ENCODE measurements at regions not wholly inside any gene's neighbourhood (a gene's known extent, or its start where the extent isn't known, plus 50 kb on each side); places are given as distances from the start of the nearest gene placed in this dataset.
"Not testable (repeated sequence)": the region's sequence is repeated elsewhere in the genome, so short reads cannot be mapped to it uniquely, and the experiment has no call there.

- no peak for DNase-seq
Observed at GRCh38 chr17:33910200-33910857, 344.8 kb upstream of the CCL2 start.

GRCh38 chr17:33914125-33914524 lies 341.0 kb upstream of the CCL2 start:
- no peak for DNase-seq

GRCh38 chr17:33922971-33923370 lies 332.1 kb upstream of the CCL2 start:
- no peak for DNase-seq

GRCh38 chr17:33924104-33924503 lies 331.0 kb upstream of the CCL2 start:
- no peak for DNase-seq

- DNase-seq, result no peak
Observed at GRCh38 chr17:33925649-33926048, 329.4 kb upstream of the CCL2 start.

GRCh38 chr17:33927732-33928133 lies 327.4 kb upstream of the CCL2 start:
- DNase-seq, result no peak

- no peak for DNase-seq
Observed at GRCh38 chr17:33929181-33929724, 325.8 kb upstream of the CCL2 start.

- DNase-seq, result not testable (repeated sequence)
Observed at GRCh38 chr17:33931148-33931814, 323.8 kb upstream of the CCL2 start.

GRCh38 chr17:33932996-33933395 lies 322.1 kb upstream of the CCL2 start:
- DNase-seq, result no peak

GRCh38 chr17:33933576-33933975 lies 321.5 kb upstream of the CCL2 start:
- no peak for DNase-seq

- no peak for DNase-seq
Observed at GRCh38 chr17:33934696-33935095, 320.4 kb upstream of the CCL2 start.

GRCh38 chr17:33935822-33936221 lies 319.3 kb upstream of the CCL2 start:
- DNase-seq, result no peak

- DNase-seq, result no peak
Observed at GRCh38 chr17:33936764-33937163, 318.3 kb upstream of the CCL2 start.

GRCh38 chr17:33939959-33940358 lies 315.1 kb upstream of the CCL2 start:
- no peak for DNase-seq

- no peak for DNase-seq
Observed at GRCh38 chr17:33940769-33941370, 314.2 kb upstream of the CCL2 start.

- no peak for DNase-seq
Observed at GRCh38 chr17:33941744-33942143, 313.3 kb upstream of the CCL2 start.

GRCh38 chr17:33942414-33942813 lies 312.7 kb upstream of the CCL2 start:
- no peak for DNase-seq

- no peak for DNase-seq
Observed at GRCh38 chr17:33944412-33944811, 310.7 kb upstream of the CCL2 start.

- no peak for DNase-seq
Observed at GRCh38 chr17:33944826-33945225, 310.3 kb upstream of the CCL2 start.

- DNase-seq, result no peak
Observed at GRCh38 chr17:33945646-33946546, 309.2 kb upstream of the CCL2 start.

- no peak for DNase-seq
Observed at GRCh38 chr17:33947762-33948161, 307.3 kb upstream of the CCL2 start.

- no peak for DNase-seq
Observed at GRCh38 chr17:33948309-33948708, 306.8 kb upstream of the CCL2 start.

- DNase-seq, result no peak
Observed at GRCh38 chr17:33949100-33949499, 306.0 kb upstream of the CCL2 start.
